ENCODE measurements at regions not wholly inside any gene's neighbourhood (a gene's known extent, or its start where the extent isn't known, plus 50 kb on each side); places are given as distances from the start of the nearest gene placed in this dataset.
"Not testable (repeated sequence)": the region's sequence is repeated elsewhere in the genome, so short reads cannot be mapped to it uniquely, and the experiment has no call there.

- TF ChIP-seq EP300 (IDR thresholded peaks at IDR 0.05; ENCODE audit: low read depth) (no peak), POLR2A (IDR thresholded peaks at IDR 0.05) (no peak)
- no peak for DNase-seq
- H3K4me1 ChIP-seq: no peaks in the 10 kb centered on the region
- H3K4me3 ChIP-seq: no peak overlapping the region
- no peaks in the 10 kb centered on the region for H3K9me3 ChIP-seq
- in situ Hi-C loops (cut with MboI; ENCODE audit: low pct_ligation_motif_present in 1 of 4, low pct_unique_long_range_greater_than_20kb in 1 of 4, low sequenced_read_pairs in 3 of 4): no loop called here
- no peaks in the 10 kb centered on the region for H3K27me3 ChIP-seq
- intact Hi-C loops (cut with DNase I; ENCODE audit: low total_unique reads): loop anchor here (10.0 kb wide), 1 partner anchor 975 kb away; no protein-coding TSS in a partner anchor
- no peaks in the 10 kb centered on the region for H3K36me3 ChIP-seq
- H3K27ac ChIP-seq: no peak overlapping the region
Measured at GRCh38 chr10:7039859-7040258, 371.0 kb downstream of the SFMBT2 start.

DNA sequence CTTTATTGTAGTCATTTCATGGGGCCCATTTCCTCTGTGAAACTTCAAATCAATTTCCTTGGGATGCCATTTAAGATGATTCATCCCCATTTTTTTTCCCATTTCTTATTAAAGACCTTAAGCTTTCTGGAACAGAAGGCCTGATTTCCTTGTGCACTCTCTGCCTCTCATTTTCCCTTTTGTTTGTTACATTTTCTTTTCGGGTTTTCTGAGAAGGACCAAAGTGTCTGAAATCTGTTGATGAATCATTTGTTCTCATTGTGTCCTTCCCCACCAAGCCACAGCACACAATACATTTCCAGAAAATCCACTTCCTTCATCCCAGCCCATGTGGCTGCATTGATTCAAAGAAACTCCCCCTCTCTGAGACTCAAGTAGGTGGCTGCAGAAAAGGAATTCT lies 372.4 kb downstream of the SFMBT2 start:
- H3K36me3 ChIP-seq: no peaks in the 10 kb centered on the region
- in situ Hi-C loops (cut with MboI; ENCODE audit: low pct_ligation_motif_present in 1 of 4, low pct_unique_long_range_greater_than_20kb in 1 of 4, low sequenced_read_pairs in 3 of 4): no loop called here

DNA sequence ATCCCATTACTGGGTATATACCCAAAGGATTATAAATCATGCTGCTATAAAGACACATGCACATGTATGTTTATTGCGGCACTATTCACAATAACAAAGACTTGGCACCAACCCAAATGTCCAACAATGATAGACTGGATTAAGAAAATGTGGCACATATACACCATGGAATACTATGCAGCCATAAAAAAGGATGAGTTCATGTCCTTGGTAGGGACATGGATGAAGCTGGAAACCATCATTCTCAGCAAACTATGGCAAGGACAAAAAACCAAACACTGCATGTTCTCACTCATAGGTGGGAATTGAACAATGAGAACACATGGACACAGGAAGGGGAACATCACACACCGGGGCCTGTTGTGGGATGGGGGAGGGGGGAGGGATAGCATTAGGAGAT lies 373.4 kb downstream of the SFMBT2 start:
- H3K27ac ChIP-seq; intact Hi-C loops (cut with DNase I; ENCODE audit: low total_unique reads); H3K4me1 ChIP-seq; H3K9me3 ChIP-seq; in situ Hi-C loops (cut with MboI; ENCODE audit: low pct_ligation_motif_present in 1 of 4, low pct_unique_long_range_greater_than_20kb in 1 of 4, low sequenced_read_pairs in 3 of 4); H3K36me3 ChIP-seq; DNase-seq; H3K27me3 ChIP-seq; H3K4me3 ChIP-seq: not testable (repeated sequence)
- WGBS, 2 donors (ENCODE audit: low coverage in 1 of 2): 44 to 100% methylated on average over 1 to 2 of the region's 2 CpGs

More for the DNA sequence above, 372.4 kb downstream of the SFMBT2 start:
- Histone ChIP-seq H3K9me3 (no peaks in the 10 kb centered on the region), H3K4me1 (no peaks in the 10 kb centered on the region), H3K27ac (no peak overlapping the region), H3K4me3 (no peak overlapping the region), H3K27me3 (no peaks in the 10 kb centered on the region)
- no peak for DNase-seq
- WGBS, 2 donors (ENCODE audit: low coverage in 1 of 2): 64 to 100% methylated on average over 1 of the region's 1 CpG
- intact Hi-C loops (cut with DNase I; ENCODE audit: low total_unique reads): no loop called here
- TF ChIP-seq EP300 (IDR thresholded peaks at IDR 0.05; ENCODE audit: low read depth): no peak

DNA sequence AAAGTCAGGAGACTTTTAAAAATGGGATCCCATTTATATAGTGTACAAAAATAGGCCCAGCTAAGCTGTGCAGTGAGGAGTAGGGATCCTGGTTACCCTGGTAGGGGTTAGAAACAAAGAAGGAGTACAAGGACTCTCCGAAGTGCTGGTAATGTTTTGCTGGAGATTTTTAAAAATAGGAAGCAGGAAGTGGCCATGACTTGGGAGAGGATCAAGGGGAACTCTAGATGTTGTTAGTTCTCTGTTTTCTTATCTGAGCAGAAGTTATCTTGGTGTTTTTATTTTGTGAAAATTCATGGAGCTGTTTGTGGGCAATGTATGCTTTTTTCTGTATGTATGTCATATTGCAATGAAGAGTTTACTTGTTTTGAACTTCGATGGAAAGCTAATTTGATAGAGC lies 373.9 kb downstream of the SFMBT2 start:
- Histone ChIP-seq H3K36me3 (no peaks in the 10 kb centered on the region), H3K27me3 (no peaks in the 10 kb centered on the region), H3K27ac (no peak overlapping the region), H3K9me3 (no peaks in the 10 kb centered on the region), H3K4me1 (no peaks in the 10 kb centered on the region), H3K4me3 (no peak overlapping the region)
- no peak for DNase-seq
- in situ Hi-C loops (cut with MboI; ENCODE audit: low pct_ligation_motif_present in 1 of 4, low pct_unique_long_range_greater_than_20kb in 1 of 4, low sequenced_read_pairs in 3 of 4): no loop called here
- WGBS, 2 donors (ENCODE audit: low coverage in 1 of 2): 80 to 82% methylated on average over 2 of the region's 2 CpGs
- intact Hi-C loops (cut with DNase I; ENCODE audit: low total_unique reads): no loop called here
- TF ChIP-seq POLR2A (IDR thresholded peaks at IDR 0.05): no peak
- no peak for TF ChIP-seq CTCF (IDR thresholded peaks at IDR 0.05)
- no peak for TF ChIP-seq POLR2AphosphoS5 (IDR thresholded peaks at IDR 0.05)
- TF ChIP-seq EP300 (IDR thresholded peaks at IDR 0.05; ENCODE audit: low read depth): no peak

DNA sequence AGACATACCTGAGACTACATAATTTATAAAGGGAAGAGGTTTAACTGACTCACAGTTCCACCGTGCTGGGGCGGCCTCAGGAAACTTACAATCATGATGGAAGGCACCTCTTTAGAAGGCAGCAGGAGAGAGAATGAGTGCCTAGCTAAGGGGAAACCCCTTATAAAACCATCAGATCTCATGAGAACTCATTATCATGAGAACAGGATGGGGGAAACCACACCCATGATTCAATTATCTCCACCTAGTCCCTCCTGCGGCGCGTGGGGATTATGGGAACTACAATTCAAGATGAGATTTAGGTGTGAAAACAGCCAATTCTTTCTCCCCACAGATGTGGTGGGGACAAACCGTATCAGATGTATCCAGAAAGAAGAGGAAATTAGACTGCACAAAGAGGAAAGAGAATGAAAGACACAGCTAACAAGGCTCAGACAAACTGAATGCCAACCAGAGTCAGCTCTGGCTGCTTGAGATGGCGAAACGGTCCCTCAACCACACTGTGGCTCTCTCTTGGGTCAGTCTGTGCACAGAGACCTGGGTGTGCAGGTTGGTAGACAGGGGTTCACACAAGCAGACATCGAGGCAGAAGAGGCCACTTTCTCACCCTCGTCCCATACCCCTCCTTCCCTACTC lies 375.6 kb downstream of the SFMBT2 start:
- Histone ChIP-seq H3K4me1 (no peaks in the 10 kb centered on the region), H3K36me3 (no peaks in the 10 kb centered on the region), H3K27me3 (no peaks in the 10 kb centered on the region), H3K9me3 (no peaks in the 10 kb centered on the region), H3K4me3 (no peak overlapping the region), H3K27ac (no peak overlapping the region)
- DNase-seq: no peak
- WGBS, 2 donors (ENCODE audit: low coverage in 1 of 2): 64 to 76% methylated on average over 5 to 10 of the region's 10 CpGs
- intact Hi-C loops (cut with DNase I; ENCODE audit: low total_unique reads) (no loop called here), in situ Hi-C loops (cut with MboI; ENCODE audit: low pct_ligation_motif_present in 1 of 4, low pct_unique_long_range_greater_than_20kb in 1 of 4, low sequenced_read_pairs in 3 of 4) (no loop called here)
- no peak for TF ChIP-seq EP300 (IDR thresholded peaks at IDR 0.05; ENCODE audit: low read depth)
- TF ChIP-seq POLR2AphosphoS5 (IDR thresholded peaks at IDR 0.05): no peak
- no peak for TF ChIP-seq POLR2A (IDR thresholded peaks at IDR 0.05)
- TF ChIP-seq CTCF (IDR thresholded peaks at IDR 0.05): no peak

GRCh38 chr10:7033031-7033430 lies 377.8 kb downstream of the SFMBT2 start:
- TF ChIP-seq CTCF (IDR thresholded peaks at IDR 0.05) (no peak), EP300 (IDR thresholded peaks at IDR 0.05; ENCODE audit: low read depth) (no peak), POLR2A (IDR thresholded peaks at IDR 0.05) (no peak), POLR2AphosphoS5 (IDR thresholded peaks at IDR 0.05) (no peak)
- in situ Hi-C loops (cut with MboI; ENCODE audit: low pct_ligation_motif_present in 1 of 4, low pct_unique_long_range_greater_than_20kb in 1 of 4, low sequenced_read_pairs in 3 of 4): no loop called here
- Histone ChIP-seq H3K9me3 (no peaks in the 10 kb centered on the region), H3K4me1 (no peaks in the 10 kb centered on the region), H3K27ac (no peak overlapping the region), H3K36me3 (no peaks in the 10 kb centered on the region), H3K4me3 (no peak overlapping the region), H3K27me3 (no peaks in the 10 kb centered on the region)
- intact Hi-C loops (cut with DNase I; ENCODE audit: low total_unique reads): no loop called here
- no peak for DNase-seq
- 73% methylated on average over 1 of the region's 1 CpG; no CpG with 5 or more reads in 1 of the 2 donors for WGBS, 2 donors (ENCODE audit: low coverage in 1 of 2)

All from transverse colon (tissue), 4 donors.